ENCODE measurements at regions not wholly inside any gene's neighbourhood (a gene's known extent, or its start where the extent isn't known, plus 50 kb on each side); places are given as distances from the start of the nearest gene placed in this dataset.

GRCh38 chr12:89081719-89082369, 270.5 kb downstream of the DUSP6 start:
- TF ChIP-seq POLR2A (IDR thresholded peaks at IDR 0.05) (no peak), CTCF (IDR thresholded peaks at IDR 0.05) (no peak)
